ENCODE measurements at regions not wholly inside any gene's neighbourhood (a gene's known extent, or its start where the extent isn't known, plus 50 kb on each side); places are given as distances from the start of the nearest gene placed in this dataset.

DNA sequence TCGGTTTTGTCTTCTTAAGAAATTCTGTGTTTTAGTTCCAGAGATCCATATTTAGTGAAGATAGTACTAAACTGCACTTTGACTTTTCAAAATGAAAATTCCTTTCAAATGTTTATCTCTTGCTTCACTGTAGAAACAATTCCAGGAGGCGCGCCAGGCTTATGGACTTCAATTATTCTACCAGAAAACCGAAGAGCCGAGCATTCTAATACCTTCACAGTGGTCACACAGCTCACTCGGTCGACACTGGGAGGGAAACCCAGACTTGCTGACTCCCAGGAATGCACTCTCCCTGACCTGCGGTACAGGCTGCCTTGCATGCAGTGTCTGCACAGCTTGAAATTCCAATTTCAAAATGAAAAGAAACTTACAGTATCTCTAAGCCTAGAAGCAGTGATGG lies 119.9 kb upstream of the PIEZO2 start:
- Histone ChIP-seq H2AFZ (ENCODE audit: low read length) (no peak overlapping the region), H3K9me3 (ENCODE audit: low read length) (no peaks in the 10 kb centered on the region), H3K27me3 (ENCODE audit: insufficient read depth, low read length) (no peaks in the 10 kb centered on the region), H3F3A (ENCODE audit: insufficient read depth, low read length) (no peaks in the 10 kb centered on the region), H3K4me2 (ENCODE audit: low read length) (no peak overlapping the region), H3K36me3 (ENCODE audit: insufficient read depth, low read length) (no peaks in the 10 kb centered on the region), H3K27ac (ENCODE audit: low read depth, low read length, poor library complexity, severe bottlenecking) (no peak overlapping the region), H3K9me2 (ENCODE audit: low read depth, low read length) (no peaks in the 10 kb centered on the region), H3K4me1 (ENCODE audit: insufficient read depth, low read length, severe bottlenecking) (no peaks in the 10 kb centered on the region), H4K20me1 (ENCODE audit: insufficient read depth, low read length) (no peaks in the 10 kb centered on the region), H3K4me3 (ENCODE audit: low read depth, low read length, poor library complexity, severe bottlenecking) (no peak overlapping the region), H3K9ac (ENCODE audit: low read length) (no peak overlapping the region), H3K79me2 (ENCODE audit: insufficient read depth, low read length) (no peaks in the 10 kb centered on the region)
- TF ChIP-seq EZH2 (IDR thresholded peaks at IDR 0.05; ENCODE audit: borderline replicate concordance, low read length): no peak
- TF ChIP-seq, protein P1, sequence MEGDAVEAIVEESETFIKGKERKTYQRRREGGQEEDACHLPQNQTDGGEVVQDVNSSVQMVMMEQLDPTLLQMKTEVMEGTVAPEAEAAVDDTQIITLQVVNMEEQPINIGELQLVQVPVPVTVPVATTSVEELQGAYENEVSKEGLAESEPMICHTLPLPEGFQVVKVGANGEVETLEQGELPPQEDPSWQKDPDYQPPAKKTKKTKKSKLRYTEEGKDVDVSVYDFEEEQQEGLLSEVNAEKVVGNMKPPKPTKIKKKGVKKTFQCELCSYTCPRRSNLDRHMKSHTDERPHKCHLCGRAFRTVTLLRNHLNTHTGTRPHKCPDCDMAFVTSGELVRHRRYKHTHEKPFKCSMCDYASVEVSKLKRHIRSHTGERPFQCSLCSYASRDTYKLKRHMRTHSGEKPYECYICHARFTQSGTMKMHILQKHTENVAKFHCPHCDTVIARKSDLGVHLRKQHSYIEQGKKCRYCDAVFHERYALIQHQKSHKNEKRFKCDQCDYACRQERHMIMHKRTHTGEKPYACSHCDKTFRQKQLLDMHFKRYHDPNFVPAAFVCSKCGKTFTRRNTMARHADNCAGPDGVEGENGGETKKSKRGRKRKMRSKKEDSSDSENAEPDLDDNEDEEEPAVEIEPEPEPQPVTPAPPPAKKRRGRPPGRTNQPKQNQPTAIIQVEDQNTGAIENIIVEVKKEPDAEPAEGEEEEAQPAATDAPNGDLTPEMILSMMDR (IDR thresholded peaks at IDR 0.05; ENCODE audit: low read length): no peak

GRCh38 chr18:11268741-11269233 lies 119.4 kb upstream of the PIEZO2 start:
- Histone ChIP-seq H3K27ac (ENCODE audit: low read depth, low read length, poor library complexity, severe bottlenecking) (no peak overlapping the region), H3K36me3 (ENCODE audit: insufficient read depth, low read length) (no peaks in the 10 kb centered on the region), H3K9me3 (ENCODE audit: low read length) (no peaks in the 10 kb centered on the region), H4K20me1 (ENCODE audit: insufficient read depth, low read length) (no peaks in the 10 kb centered on the region), H3K27me3 (ENCODE audit: insufficient read depth, low read length) (no peaks in the 10 kb centered on the region), H3K9ac (ENCODE audit: low read length) (no peak overlapping the region), H2AFZ (ENCODE audit: low read length) (no peak overlapping the region), H3K4me3 (ENCODE audit: low read depth, low read length, poor library complexity, severe bottlenecking) (no peak overlapping the region), H3K9me2 (ENCODE audit: low read depth, low read length) (no peaks in the 10 kb centered on the region), H3F3A (ENCODE audit: insufficient read depth, low read length) (no peaks in the 10 kb centered on the region), H3K4me1 (ENCODE audit: insufficient read depth, low read length, severe bottlenecking) (no peaks in the 10 kb centered on the region), H3K4me2 (ENCODE audit: low read length) (no peak overlapping the region), H3K79me2 (ENCODE audit: insufficient read depth, low read length) (no peaks in the 10 kb centered on the region)
- TF ChIP-seq, protein P1 (IDR thresholded peaks at IDR 0.05; ENCODE audit: low read length): no peak
- no peak for TF ChIP-seq EZH2 (IDR thresholded peaks at IDR 0.05; ENCODE audit: borderline replicate concordance, low read length)

GRCh38 chr18:11268153-11268552 lies 118.8 kb upstream of the PIEZO2 start:
- no peaks in the 10 kb centered on the region for H3F3A ChIP-seq (ENCODE audit: insufficient read depth, low read length)
- H3K79me2 ChIP-seq (ENCODE audit: insufficient read depth, low read length): no peaks in the 10 kb centered on the region
- H3K9ac ChIP-seq (ENCODE audit: low read length): no peak overlapping the region
- H3K9me3 ChIP-seq (ENCODE audit: low read length): no peaks in the 10 kb centered on the region
- no peak overlapping the region for H3K4me2 ChIP-seq (ENCODE audit: low read length)
- H4K20me1 ChIP-seq (ENCODE audit: insufficient read depth, low read length): no peaks in the 10 kb centered on the region
- no peak overlapping the region for H3K4me3 ChIP-seq (ENCODE audit: low read depth, low read length, poor library complexity, severe bottlenecking)
- H3K4me1 ChIP-seq (ENCODE audit: insufficient read depth, low read length, severe bottlenecking): no peaks in the 10 kb centered on the region
- H3K27ac ChIP-seq (ENCODE audit: low read depth, low read length, poor library complexity, severe bottlenecking): no peak overlapping the region
- no peaks in the 10 kb centered on the region for H3K27me3 ChIP-seq (ENCODE audit: insufficient read depth, low read length)
- no peaks in the 10 kb centered on the region for H3K9me2 ChIP-seq (ENCODE audit: low read depth, low read length)
- no peak overlapping the region for H2AFZ ChIP-seq (ENCODE audit: low read length)
- H3K36me3 ChIP-seq (ENCODE audit: insufficient read depth, low read length): no peaks in the 10 kb centered on the region
- TF ChIP-seq, protein P1 (IDR thresholded peaks at IDR 0.05; ENCODE audit: low read length): no peak
- TF ChIP-seq EZH2 (IDR thresholded peaks at IDR 0.05; ENCODE audit: borderline replicate concordance, low read length): no peak
